Sigmoid colon (tissue), 4 donors: ENCODE measurements at regions not wholly inside any gene's neighbourhood (a gene's known extent, or its start where the extent isn't known, plus 50 kb on each side); places are given as distances from the start of the nearest gene placed in this dataset.

Source experiments
- CTCF ChIP-seq, 4 experiments: fragments of 450-650 bp in 3 of 4; fragments of 200-600 bp in 1 of 4; IDR thresholded peaks; one replicate each; pipeline ENCODE4 v1.5.1; 2016 to 2019; ENCODE audit warnings: antibody characterized with exemption in 4 of 4, mild to moderate bottlenecking in 3 of 4, moderate library complexity in 2 of 4
- POLR2AphosphoS5 ChIP-seq, 4 donors: sonication (generic); formaldehyde crosslinking; IDR thresholded peaks; one replicate each; pipeline ENCODE4 v1.6.1; 2017; ENCODE audit warnings: antibody characterized with exemption in 4 of 4

GRCh38 chr13:38173403-38173802 is 176.2 kb upstream of the UFM1 start:
- TF ChIP-seq CTCF (IDR thresholded peaks at IDR 0.05): no peak
- no peak for TF ChIP-seq POLR2AphosphoS5 (IDR thresholded peaks at IDR 0.05)
